ENCODE measurements at regions not wholly inside any gene's neighbourhood (a gene's known extent, or its start where the extent isn't known, plus 50 kb on each side); places are given as distances from the start of the nearest gene placed in this dataset.
"Not testable (repeated sequence)": the region's sequence is repeated elsewhere in the genome, so short reads cannot be mapped to it uniquely, and the experiment has no call there.

GRCh38 chr2:166381-166780 lies 97.5 kb downstream of the SH3YL1 start:
- Mint-ChIP-seq H3K9me3 (peaks cover 3% of the 10 kb centered on the region), H3K27ac (no peak overlapping the region), H3K4me1 (no peaks in the 10 kb centered on the region), H3K36me3 (no peaks in the 10 kb centered on the region), H3K27me3 (peaks cover 36% of the 10 kb centered on the region), H3K4me3 (no peak overlapping the region)
- ATAC-seq: no peak

- H3K4me3 Mint-ChIP-seq: no peak overlapping the region
- no peak overlapping the region for H3K27ac Mint-ChIP-seq
- ATAC-seq: no peak
- peaks cover 35% of the 10 kb centered on the region for H3K27me3 Mint-ChIP-seq
- H3K4me1 Mint-ChIP-seq: no peaks in the 10 kb centered on the region
- no peaks in the 10 kb centered on the region for H3K36me3 Mint-ChIP-seq
- H3K9me3 Mint-ChIP-seq: peaks cover 3% of the 10 kb centered on the region
These were observed 98.3 kb downstream of the SH3YL1 start for GRCh38 chr2:165530-165929.

GRCh38 chr2:162473-163382 lies 101.1 kb downstream of the SH3YL1 start:
- no peak overlapping the region for H3K27ac Mint-ChIP-seq
- H3K27me3 Mint-ChIP-seq: peaks cover 33% of the 10 kb centered on the region

GRCh38 chr2:161729-162128 lies 102.1 kb downstream of the SH3YL1 start:
- peaks cover 33% of the 10 kb centered on the region for H3K27me3 Mint-ChIP-seq
- peaks cover 3% of the 10 kb centered on the region for H3K9me3 Mint-ChIP-seq
- no peaks in the 10 kb centered on the region for H3K36me3 Mint-ChIP-seq
- no peak for ATAC-seq
- H3K27ac Mint-ChIP-seq: no peak overlapping the region
- no peaks in the 10 kb centered on the region for H3K4me1 Mint-ChIP-seq
- H3K4me3 Mint-ChIP-seq: no peak overlapping the region

More at GRCh38 chr2:162473-163382, 101.1 kb downstream of the SH3YL1 start:
- Mint-ChIP-seq H3K9me3 (peaks cover 3% of the 10 kb centered on the region), H3K4me3 (no peak overlapping the region), H3K4me1 (no peaks in the 10 kb centered on the region), H3K36me3 (no peaks in the 10 kb centered on the region)
- no peak for ATAC-seq

- ATAC-seq: no peak
- no peak overlapping the region for H3K4me3 Mint-ChIP-seq
- H3K9me3 Mint-ChIP-seq: no peaks in the 10 kb centered on the region
- H3K27ac Mint-ChIP-seq: no peak overlapping the region
- no peaks in the 10 kb centered on the region for H3K36me3 Mint-ChIP-seq
- H3K27me3 Mint-ChIP-seq: peaks cover 42% of the 10 kb centered on the region
- no peaks in the 10 kb centered on the region for H3K4me1 Mint-ChIP-seq
These were observed 105.4 kb upstream of the FAM110C start for GRCh38 chr2:151553-152334.

- no peak for ATAC-seq
- Mint-ChIP-seq H3K27me3 (peaks cover 36% of the 10 kb centered on the region), H3K4me3 (no peak overlapping the region), H3K9me3 (no peaks in the 10 kb centered on the region), H3K4me1 (no peaks in the 10 kb centered on the region), H3K36me3 (no peaks in the 10 kb centered on the region), H3K27ac (no peak overlapping the region)
These were observed 99.1 kb upstream of the FAM110C start for GRCh38 chr2:145407-145806.

DNA sequence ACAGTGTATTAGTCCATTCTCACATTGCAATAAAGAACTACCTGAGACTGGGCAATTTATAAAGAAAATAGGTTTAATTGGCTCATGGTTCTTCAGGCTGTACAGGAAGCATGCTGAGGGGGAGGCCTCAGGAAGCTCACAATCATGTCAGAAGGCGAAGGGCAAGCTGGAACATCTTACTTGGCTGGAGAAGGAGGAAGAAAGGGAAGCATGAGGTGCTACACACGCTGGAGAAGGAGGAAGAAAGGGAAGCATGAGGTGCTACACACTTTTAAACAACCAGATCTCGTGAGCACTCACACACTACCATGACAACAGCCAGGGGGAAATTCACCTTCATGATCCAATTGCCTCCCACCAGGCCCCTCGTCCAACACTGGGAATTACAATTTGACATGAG lies 95.3 kb upstream of the FAM110C start:
- Mint-ChIP-seq H3K27me3 (peaks cover 38% of the 10 kb centered on the region), H3K9me3 (no peaks in the 10 kb centered on the region), H3K4me1 (no peaks in the 10 kb centered on the region), H3K36me3 (no peaks in the 10 kb centered on the region), H3K27ac (no peak overlapping the region), H3K4me3 (no peak overlapping the region)
- no peak for ATAC-seq

GRCh38 chr2:136666-137065 lies 90.4 kb upstream of the FAM110C start:
- H3K4me3 Mint-ChIP-seq: no peak overlapping the region

DNA sequence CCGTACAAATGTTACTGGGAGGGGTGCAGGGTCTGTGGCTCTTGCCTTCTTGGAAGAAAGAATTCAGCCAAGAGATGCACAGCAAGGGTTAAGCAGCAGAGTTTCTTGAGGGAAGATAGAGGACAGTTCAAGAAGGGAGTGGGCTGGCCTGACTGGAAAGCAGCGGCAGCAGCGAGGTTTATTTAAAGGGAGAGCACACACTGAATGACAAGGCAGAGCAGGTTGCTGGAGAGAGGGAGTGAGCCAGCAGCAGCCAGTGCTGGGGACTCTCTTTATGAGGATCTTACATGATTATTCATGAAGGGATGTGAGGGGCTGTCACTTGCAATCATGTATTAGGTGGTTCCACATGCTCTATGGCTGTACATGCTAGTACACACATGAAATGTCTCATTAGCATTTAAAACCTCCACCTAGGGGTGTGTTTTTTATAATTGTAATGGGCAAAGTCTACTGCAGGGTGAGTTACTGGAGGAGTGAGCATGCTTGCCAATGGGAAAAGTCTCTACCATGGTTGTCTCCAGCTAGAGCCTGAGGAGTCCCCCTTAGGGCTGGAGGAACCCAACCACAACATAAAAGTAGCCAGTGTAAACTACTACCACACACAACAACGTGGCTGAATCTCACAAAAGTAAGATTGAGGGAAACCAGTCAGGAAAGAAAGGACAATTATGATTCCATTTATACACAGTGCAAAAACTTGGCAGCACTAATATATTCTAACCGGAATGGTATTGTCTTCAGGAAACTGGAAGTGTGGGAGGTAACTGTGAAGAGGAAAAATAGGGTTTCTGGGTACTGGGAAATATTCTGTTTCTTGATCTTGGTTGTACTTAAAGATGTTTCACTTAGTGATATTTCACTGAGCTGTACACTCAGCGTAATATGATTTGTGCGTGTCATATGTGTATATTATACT lies 87.6 kb upstream of the FAM110C start:
- Mint-ChIP-seq H3K27me3 (peaks cover 52% of the 10 kb centered on the region), H3K4me3 (no peak overlapping the region), H3K36me3 (no peaks in the 10 kb centered on the region), H3K27ac (no peak overlapping the region), H3K4me1 (no peaks in the 10 kb centered on the region), H3K9me3 (peaks cover 4% of the 10 kb centered on the region)
- no peak for ATAC-seq

More at GRCh38 chr2:136666-137065, 90.4 kb upstream of the FAM110C start:
- no peak for ATAC-seq
- no peaks in the 10 kb centered on the region for H3K9me3 Mint-ChIP-seq
- H3K27ac Mint-ChIP-seq: no peak overlapping the region
- H3K27me3 Mint-ChIP-seq: peaks cover 56% of the 10 kb centered on the region
- no peaks in the 10 kb centered on the region for H3K4me1 Mint-ChIP-seq
- no peaks in the 10 kb centered on the region for H3K36me3 Mint-ChIP-seq

DNA sequence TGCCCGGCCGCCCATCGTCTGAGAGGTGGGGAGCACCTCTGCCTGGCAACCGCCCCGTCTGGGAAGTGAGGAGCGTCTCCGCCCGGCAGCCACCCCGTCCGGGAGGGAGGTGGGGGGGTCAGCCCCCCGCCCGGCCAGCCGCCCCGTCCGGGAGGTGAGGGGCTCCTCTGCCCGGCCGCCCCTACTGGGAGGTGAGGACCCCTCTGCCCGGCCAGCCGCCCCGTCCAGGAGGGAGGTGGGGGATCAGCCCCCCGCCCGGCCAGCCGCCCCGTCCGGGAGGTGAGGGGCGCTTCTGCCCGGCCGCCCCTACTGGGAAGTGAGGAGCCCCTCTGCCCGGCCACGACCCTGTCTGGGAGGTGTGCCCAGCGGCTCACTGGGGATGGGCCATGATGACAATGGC lies 80.5 kb upstream of the FAM110C start:
- not testable (repeated sequence) for H3K9me3 Mint-ChIP-seq, H3K4me3 Mint-ChIP-seq, H3K36me3 Mint-ChIP-seq, ATAC-seq, H3K4me1 Mint-ChIP-seq, H3K27ac Mint-ChIP-seq
- H3K27me3 Mint-ChIP-seq: peaks cover 20% of the 10 kb centered on the region

- no peak overlapping the region for H3K4me3 Mint-ChIP-seq
- H3K27ac Mint-ChIP-seq: no peak overlapping the region
- H3K9me3 Mint-ChIP-seq: peaks cover 5% of the 10 kb centered on the region
- H3K27me3 Mint-ChIP-seq: peaks cover 13% of the 10 kb centered on the region
- no peak for ATAC-seq
- H3K36me3 Mint-ChIP-seq: no peaks in the 10 kb centered on the region
- H3K4me1 Mint-ChIP-seq: no peaks in the 10 kb centered on the region
These were observed 78.1 kb upstream of the FAM110C start for GRCh38 chr2:124241-124880.

GRCh38 chr2:116953-117352 lies 70.6 kb upstream of the FAM110C start:
- no peaks in the 10 kb centered on the region for H3K4me1 Mint-ChIP-seq
- no peak for ATAC-seq
- no peaks in the 10 kb centered on the region for H3K36me3 Mint-ChIP-seq
- peaks cover 24% of the 10 kb centered on the region for H3K27me3 Mint-ChIP-seq
- no peak overlapping the region for H3K4me3 Mint-ChIP-seq
- H3K9me3 Mint-ChIP-seq: no peaks in the 10 kb centered on the region
- H3K27ac Mint-ChIP-seq: no peak overlapping the region

DNA sequence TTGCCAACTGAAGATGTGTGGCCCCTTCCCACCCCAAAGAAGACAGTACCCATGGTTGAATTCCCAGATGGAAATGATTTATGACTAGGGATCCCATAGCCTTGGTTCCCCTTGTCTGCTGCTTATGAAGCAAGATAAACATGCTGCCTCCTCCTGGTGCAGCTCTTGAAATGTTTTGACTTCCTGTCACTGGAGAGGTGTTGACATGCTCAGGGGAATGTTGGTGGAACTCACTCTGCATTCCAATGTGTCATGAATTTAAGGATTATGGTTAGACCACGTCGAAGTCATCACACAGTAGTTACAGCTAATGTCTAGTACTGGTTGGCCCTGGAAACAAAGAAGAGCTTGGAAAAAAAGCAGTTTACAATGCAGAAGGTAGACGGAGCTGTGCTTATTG lies 69.0 kb upstream of the FAM110C start:
- no peaks in the 10 kb centered on the region for H3K4me1 Mint-ChIP-seq
- no peak for ATAC-seq
- H3K27me3 Mint-ChIP-seq: peaks cover 24% of the 10 kb centered on the region
- no peak overlapping the region for H3K27ac Mint-ChIP-seq
- no peak overlapping the region for H3K4me3 Mint-ChIP-seq
- no peaks in the 10 kb centered on the region for H3K36me3 Mint-ChIP-seq
- no peaks in the 10 kb centered on the region for H3K9me3 Mint-ChIP-seq

- Mint-ChIP-seq H3K27ac (no peak overlapping the region), H3K4me3 (no peak overlapping the region), H3K9me3 (no peaks in the 10 kb centered on the region), H3K27me3 (peaks cover 24% of the 10 kb centered on the region), H3K4me1 (no peaks in the 10 kb centered on the region), H3K36me3 (no peaks in the 10 kb centered on the region)
- no peak for ATAC-seq
These were observed 68.3 kb upstream of the FAM110C start for GRCh38 chr2:114616-115015.

Data from stimulated activated memory B cell treated with anti-CD40 and anti-IgM and Interleukin-4, amounts not matched to agents 10 μg/mL and 1 μg/mL and 100 μg/mL, for 72 hours (primary cell).